Liver (tissue), 8 donors: ENCODE measurements at regions not wholly inside any gene's neighbourhood (a gene's known extent, or its start where the extent isn't known, plus 50 kb on each side); places are given as distances from the start of the nearest gene placed in this dataset.

ENCODE experiments used
- DNase-seq: peaks from one replicate; pipeline ENCODE4 v3.0.0-alpha.2; 2017; ENCODE audit warnings: low spot score
- H3K27ac ChIP-seq, 2 donors: one replicate each; pipeline ENCODE4 v1.7.0; 2013; ENCODE audit warnings: inconsistent platforms in 2 of 2, low read length in 2 of 2, control low read depth in 1 of 2, low read depth in 1 of 2, mild to moderate bottlenecking in 1 of 2
- H3K27me3 ChIP-seq, 4 donors: one replicate each; pipeline versions ENCODE4 v1.6.1 to v1.7.0; 2013; ENCODE audit warnings: low read length in 3 of 4, inconsistent platforms in 1 of 4, mild to moderate bottlenecking in 1 of 4, moderate library complexity in 1 of 4; ENCODE audit not compliant: control insufficient read depth in 4 of 4, insufficient read depth in 4 of 4
- H3K36me3 ChIP-seq, 4 donors: one replicate each; pipeline versions ENCODE4 v1.6.1 to v1.7.0; 2013; ENCODE audit warnings: low read length in 3 of 4, mild to moderate bottlenecking in 3 of 4, low read depth in 1 of 4, moderate library complexity in 1 of 4; ENCODE audit not compliant: control insufficient read depth in 4 of 4, insufficient read depth in 3 of 4
- H3K4me1 ChIP-seq, 4 donors: one replicate each; pipeline versions ENCODE4 v1.6.1 to v1.7.0; 2013; ENCODE audit warnings: low read length in 3 of 4, mild to moderate bottlenecking in 3 of 4, moderate library complexity in 1 of 4; ENCODE audit not compliant: control insufficient read depth in 4 of 4, insufficient read depth in 4 of 4
- H3K4me3 ChIP-seq, 3 donors: one replicate each; pipeline versions ENCODE4 v1.6.1 to v1.7.0; 2013; ENCODE audit warnings: low read length in 3 of 3, control low read depth in 1 of 3, low read depth in 1 of 3, mild to moderate bottlenecking in 1 of 3
- H3K9ac ChIP-seq, 2 donors: one replicate each; pipeline ENCODE4 v1.7.0; 2013; ENCODE audit warnings: low read length in 2 of 2, mild to moderate bottlenecking in 2 of 2, moderate library complexity in 2 of 2, control low read depth in 1 of 2, low read depth in 1 of 2
- H3K9me3 ChIP-seq, 4 donors: one replicate each; pipeline versions ENCODE4 v1.6.1 to v1.7.0; 2013; ENCODE audit warnings: low read length in 3 of 4; ENCODE audit not compliant: control insufficient read depth in 4 of 4
- CTCF ChIP-seq: fragments of 150-350 bp; IDR thresholded peaks from 2 replicates; pipeline ENCODE4 v1.5.1; 2017; ENCODE audit warnings: improper control_type of control experiment, low read depth, low read length; ENCODE audit not compliant: missing input control
- GABPA ChIP-seq, 2 donors: IDR thresholded peaks in 1 of 2; conservative IDR thresholded peaks in 1 of 2; 2 replicates each; pipeline ENCODE4 v1.6.1; 2016; ENCODE audit warnings: antibody characterized with exemption in 2 of 2, mild to moderate bottlenecking in 1 of 2, moderate library complexity in 1 of 2
- REST ChIP-seq: IDR thresholded peaks from 2 replicates; pipeline ENCODE4 v1.6.1; 2016; ENCODE audit warnings: antibody characterized with exemption, mild to moderate bottlenecking
- RXRA ChIP-seq, 2 donors: IDR thresholded peaks; 2 replicates each; pipeline ENCODE4 v1.6.1; 2017 to 2018; ENCODE audit warnings: antibody characterized with exemption in 2 of 2, mild to moderate bottlenecking in 1 of 2
- SP1 ChIP-seq: IDR thresholded peaks from 2 replicates; pipeline ENCODE4 v1.6.1; 2018; ENCODE audit warnings: antibody characterized with exemption, mild to moderate bottlenecking
- TAF1 ChIP-seq: conservative IDR thresholded peaks from 2 replicates; pipeline ENCODE4 v1.6.1; 2016; ENCODE audit warnings: antibody characterized with exemption, mild to moderate bottlenecking
- ZBTB33 ChIP-seq: IDR thresholded peaks from 2 replicates; pipeline ENCODE4 v1.6.1; 2016; ENCODE audit warnings: antibody characterized with exemption
- WGBS: extraction: QIAGEN DNeasy Blood & Tissue Kit; methylation state at CpG from one replicate; pipeline ENCODE4 v1.1.7; 2013; 5-methylcytosine and 5-hydroxymethylcytosine counted together
- TF ChIP-seq, protein P1 (sequence below): IDR thresholded peaks from 2 replicates; pipeline ENCODE4 v1.6.1; 2016; ENCODE audit warnings: antibody characterized with exemption
- donor health status: healthy.
- donor health status: healthy.
- donor health status: healthy.
- donor health status: healthy.
- donor health status: healthy.

GRCh38 chr13:104968876-104969275, 1566.6 kb downstream of the EFNB2 start:
- no peak for DNase-seq
- Histone ChIP-seq H3K27ac (no peak overlapping the region), H3K36me3 (no peaks in the 10 kb centered on the region), H3K9me3 (no peaks in the 10 kb centered on the region), H3K27me3 (peaks cover 0 to 3% (median 0%) of the 10 kb centered on the region in 4 donors), H3K4me1 (no peaks in the 10 kb centered on the region), H3K4me3 (no peak overlapping the region), H3K9ac (no peak overlapping the region)
- 73% methylated on average over 3 of the region's 3 CpGs for WGBS
- TF ChIP-seq RXRA (IDR thresholded peaks at IDR 0.05) (no peak), GABPA (IDR thresholded peaks at IDR 0.05 in 1 of 2, conservative IDR thresholded peaks at IDR 0.05 in 1 of 2) (no peak), TAF1 (no peak), REST (no peak), SP1 (no peak)
- TF ChIP-seq, protein P1, sequence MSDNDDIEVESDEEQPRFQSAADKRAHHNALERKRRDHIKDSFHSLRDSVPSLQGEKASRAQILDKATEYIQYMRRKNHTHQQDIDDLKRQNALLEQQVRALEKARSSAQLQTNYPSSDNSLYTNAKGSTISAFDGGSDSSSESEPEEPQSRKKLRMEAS, result no peak

- Histone ChIP-seq H3K36me3 (no peaks in the 10 kb centered on the region), H3K4me1 (no peaks in the 10 kb centered on the region), H3K27me3 (peaks cover 0 to 3% (median 0%) of the 10 kb centered on the region in 4 donors), H3K9me3 (no peaks in the 10 kb centered on the region), H3K9ac (no peak overlapping the region), H3K4me3 (no peak overlapping the region), H3K27ac (no peak overlapping the region)
- TF ChIP-seq CTCF (no peak), ZBTB33 (no peak)
- WGBS, result 84% methylated on average over 9 of the region's 9 CpGs
- no peak for DNase-seq
Observed at GRCh38 chr13:104967836-104968630, 1567.4 kb downstream of the EFNB2 start.
